ENCODE measurements at regions not wholly inside any gene's neighbourhood (a gene's known extent, or its start where the extent isn't known, plus 50 kb on each side); places are given as distances from the start of the nearest gene placed in this dataset.

- FAIRE-seq (no peak), DNase-seq (ENCODE audit: low spot score) (no peak), ATAC-seq (no peak)
- Histone ChIP-seq H3K4me3 (replicated peaks in 1 of 3; ENCODE audit: insufficient read depth in 1 of 3, low read depth in 2 of 3, low read length in 3 of 3) (no peak overlapping the region), H3K27me3 (ENCODE audit: control insufficient read depth in 1 of 2, insufficient read depth in 2 of 2, low read length in 2 of 2) (no peaks in the 10 kb centered on the region), H3K4me2 (ENCODE audit: low read depth, low read length) (no peak overlapping the region), H3K27ac (ENCODE audit: extremely low read length, insufficient read depth, low read length) (no peak overlapping the region), H3K9ac (ENCODE audit: insufficient read depth, low read depth, low read length) (no peak overlapping the region), H3K79me2 (ENCODE audit: insufficient read depth, low read length) (no peaks in the 10 kb centered on the region), H3K4me1 (ENCODE audit: insufficient read depth, low read length) (no peaks in the 10 kb centered on the region), H3K36me3 (replicated peaks in 1 of 2; ENCODE audit: control insufficient read depth in 1 of 2, insufficient read depth in 2 of 2, low read length in 2 of 2) (no peaks in the 10 kb centered on the region), H2AFZ (ENCODE audit: low read length) (no peak overlapping the region), H3K9me3 (ENCODE audit: low read length) (no peaks in the 10 kb centered on the region), H4K20me1 (ENCODE audit: insufficient read depth, low read length) (no peaks in the 10 kb centered on the region)
- WGBS (ENCODE audit: low lambda C conversion rate) = 0% methylated on average over 2 of the region's 2 CpGs
- CTCF ChIA-PET (ENCODE audit: low intra/inter-chr PET ratio, low total read pairs) = no interaction called here
- BruUV-seq (replicated peaks) = no TSS peak
- POLR2A ChIA-PET = no interaction called here
- in situ Hi-C loops (cut with HindIII; ENCODE audit: extremely low pct_ligation_motif_present, low pct_unique_long_range_greater_than_20kb) = no loop called here
- intact Hi-C loops (cut with micrococcal nuclease; ENCODE audit: unreplicated experiment) = no loop called here
- no peak for TF ChIP-seq AFF4 (CRISPR knock-in tag; IDR thresholded peaks at IDR 0.05)
- TF ChIP-seq PITX1 (CRISPR knock-in tag; IDR thresholded peaks at IDR 0.05) = no peak
- TF ChIP-seq ZSCAN21 (CRISPR knock-in tag; IDR thresholded peaks at IDR 0.05; ENCODE audit: borderline replicate concordance) = no peak
- TF ChIP-seq ZNF580 (CRISPR knock-in tag; IDR thresholded peaks at IDR 0.05; ENCODE audit: borderline replicate concordance, low read depth) = no peak
- no peak for TF ChIP-seq ZNF609 (CRISPR knock-in tag; IDR thresholded peaks at IDR 0.05; ENCODE audit: borderline replicate concordance)
- no peak for TF ChIP-seq FOXK2 (IDR thresholded peaks at IDR 0.05)
- no peak for TF ChIP-seq KLF11 (CRISPR knock-in tag; IDR thresholded peaks at IDR 0.05)
- TF ChIP-seq ZNF407 (CRISPR knock-in tag; IDR thresholded peaks at IDR 0.05; ENCODE audit: not compliant biosample characterization) = no peak
These were observed 332.6 kb upstream of the KCNMB2 start for GRCh38 chr3:178203650-178204049.
